ENCODE measurements at regions not wholly inside any gene's neighbourhood (a gene's known extent, or its start where the extent isn't known, plus 50 kb on each side); places are given as distances from the start of the nearest gene placed in this dataset.

DNA sequence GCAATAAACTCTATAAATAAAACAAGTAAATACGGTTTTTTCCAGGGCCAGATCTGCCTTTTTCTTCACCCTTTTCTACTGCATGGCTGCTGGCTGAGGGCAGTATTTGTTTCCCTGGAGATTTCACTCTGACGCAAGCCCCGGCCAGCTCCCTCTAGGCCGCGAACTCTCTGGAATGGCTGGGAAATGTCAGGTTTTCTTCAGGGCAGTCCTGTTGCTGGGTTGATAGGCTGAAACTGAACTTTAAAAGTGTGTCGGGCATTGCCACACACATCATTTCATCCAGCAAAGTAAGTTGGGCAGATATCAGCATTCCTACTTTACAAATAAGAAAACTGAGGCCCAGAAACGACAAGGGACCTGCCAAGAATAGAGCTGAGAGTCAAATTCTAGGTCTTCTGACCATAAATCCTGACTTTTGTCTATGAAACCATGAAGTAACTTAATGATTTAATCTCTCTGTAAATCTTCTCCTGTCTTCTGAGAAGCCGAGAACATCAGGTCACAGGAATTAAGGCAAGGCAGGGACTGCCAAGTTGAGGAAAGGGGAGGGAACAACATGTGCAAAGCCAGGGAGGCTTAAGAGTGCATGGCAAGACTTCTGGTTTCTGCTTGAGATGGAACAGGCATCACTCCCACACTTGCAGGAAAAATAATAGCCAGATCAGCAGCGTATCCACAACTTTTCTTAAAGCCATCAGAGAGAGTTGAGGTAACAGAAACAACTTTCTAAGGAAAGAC is 205.0 kb upstream of the CCDC196 start:
- H3K27ac Mint-ChIP-seq, result no peak overlapping the region
- H3K4me3 Mint-ChIP-seq, result no peak overlapping the region
- Histone ChIP-seq H3K27ac (ENCODE audit: low read depth, low read length) (no peak overlapping the region), H3K27me3 (ENCODE audit: insufficient read depth, low read length) (no peaks in the 10 kb centered on the region), H3K36me3 (ENCODE audit: insufficient read depth, low read length) (no peaks in the 10 kb centered on the region), H3K9me3 (ENCODE audit: control insufficient read depth in 1 of 2, low read length in 2 of 2) (no peaks in the 10 kb centered on the region), H3K4me3 (ENCODE audit: low read length in 2 of 2) (no peak overlapping the region), H3K4me1 (ENCODE audit: insufficient read depth, low read length) (no peaks in the 10 kb centered on the region)
- POLR2A ChIA-PET (ENCODE audit: partially characterized antibody), result no interaction called here
- no peak for DNase-seq
- CTCF ChIA-PET (ENCODE audit: partially characterized antibody), result no interaction called here
- H3K27me3 Mint-ChIP-seq, result no peaks in the 10 kb centered on the region
- intact Hi-C loops (cut with micrococcal nuclease), result no loop called here
- peaks cover 2 to 18% (median 11%) of the 10 kb centered on the region in 8 donors for H3K9me3 Mint-ChIP-seq
- H3K36me3 Mint-ChIP-seq, result peaks cover 0 to 19% of the 10 kb centered on the region in 2 donors
- H3K4me1 Mint-ChIP-seq, result no peaks in the 10 kb centered on the region

- no peaks in the 10 kb centered on the region for H3K27me3 ChIP-seq (ENCODE audit: insufficient read depth, low read length)
- CTCF ChIA-PET (ENCODE audit: partially characterized antibody), result no interaction called here
- Mint-ChIP-seq H3K4me1 (no peaks in the 10 kb centered on the region), H3K36me3 (peaks cover 0 to 9% of the 10 kb centered on the region in 2 donors), H3K9me3 (peaks cover 2 to 20% (median 4%) of the 10 kb centered on the region in 8 donors), H3K4me3 (no peak overlapping the region), H3K27ac (no peak overlapping the region), H3K27me3 (no peaks in the 10 kb centered on the region)
- H3K36me3 ChIP-seq (ENCODE audit: insufficient read depth, low read length), result no peaks in the 10 kb centered on the region
- DNase-seq, result no peak
- H3K9me3 ChIP-seq (ENCODE audit: control insufficient read depth in 1 of 2, low read length in 2 of 2), result no peaks in the 10 kb centered on the region
- no peak overlapping the region for H3K27ac ChIP-seq (ENCODE audit: low read depth, low read length)
- H3K4me1 ChIP-seq (ENCODE audit: insufficient read depth, low read length), result no peaks in the 10 kb centered on the region
- POLR2A ChIA-PET (ENCODE audit: partially characterized antibody), result no interaction called here
- intact Hi-C loops (cut with micrococcal nuclease), result no loop called here
- H3K4me3 ChIP-seq (ENCODE audit: low read length in 2 of 2), result no peak overlapping the region
Observed at GRCh38 chr14:66284346-66284745, 201.8 kb upstream of the CCDC196 start.

DNA sequence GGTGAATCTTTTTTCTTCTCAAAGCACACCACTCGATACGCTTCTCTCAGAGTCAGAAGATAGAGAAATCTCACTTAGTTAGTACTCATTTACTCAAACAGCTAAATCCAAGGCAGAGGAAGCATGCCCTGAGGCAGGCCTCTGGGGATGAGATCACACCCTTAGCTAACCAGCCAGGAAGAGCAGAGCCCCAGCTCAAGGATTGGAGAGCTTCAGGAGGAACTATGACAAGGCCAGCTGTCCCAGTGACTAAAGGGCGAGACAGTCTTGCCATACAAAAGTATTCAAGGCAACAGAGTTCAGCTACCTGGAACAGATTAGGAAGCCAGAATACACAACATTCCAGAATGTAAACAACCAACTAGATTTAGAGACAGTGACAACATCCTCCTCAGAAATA is 197.7 kb upstream of the CCDC196 start:
- peaks cover 0 to 5% of the 10 kb centered on the region in 2 donors for H3K36me3 Mint-ChIP-seq
- no peaks in the 10 kb centered on the region for H3K9me3 ChIP-seq (ENCODE audit: control insufficient read depth in 1 of 2, low read length in 2 of 2)
- intact Hi-C loops (cut with micrococcal nuclease), result no loop called here

DNA sequence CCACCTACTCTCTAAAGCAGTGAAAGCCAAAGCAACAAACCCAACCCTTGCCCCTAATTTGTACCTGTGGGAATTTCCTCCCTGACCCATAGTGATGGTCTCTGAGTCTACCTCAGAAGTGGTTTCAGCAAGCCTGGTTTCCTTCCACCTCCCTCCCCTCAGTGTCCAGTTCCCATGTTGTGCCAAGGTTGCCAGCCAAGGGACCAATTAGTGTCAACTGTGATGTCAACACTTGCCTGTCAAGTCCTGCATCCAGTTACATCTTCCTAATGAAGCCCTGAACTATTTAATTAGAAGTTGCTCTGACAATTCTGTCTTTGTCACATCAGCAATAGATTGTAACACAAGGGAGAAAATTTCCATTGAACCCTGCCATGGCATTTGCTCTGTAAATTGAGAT is 194.4 kb upstream of the CCDC196 start:
- Histone ChIP-seq H3K9me3 (ENCODE audit: control insufficient read depth in 1 of 2, low read length in 2 of 2) (no peaks in the 10 kb centered on the region), H3K27ac (ENCODE audit: low read depth, low read length) (no peak overlapping the region), H3K27me3 (ENCODE audit: insufficient read depth, low read length) (no peaks in the 10 kb centered on the region), H3K36me3 (ENCODE audit: insufficient read depth, low read length) (no peaks in the 10 kb centered on the region), H3K4me3 (ENCODE audit: low read length in 2 of 2) (no peak overlapping the region), H3K4me1 (ENCODE audit: insufficient read depth, low read length) (no peaks in the 10 kb centered on the region)
- intact Hi-C loops (cut with micrococcal nuclease), result no loop called here
- peaks cover 0 to 5% (median 2%) of the 10 kb centered on the region in 4 donors for H3K4me1 Mint-ChIP-seq
- no peak for DNase-seq
- peaks cover 0 to 10% of the 10 kb centered on the region in 2 donors for H3K36me3 Mint-ChIP-seq
- no peak overlapping the region for H3K27ac Mint-ChIP-seq
- CTCF ChIA-PET (ENCODE audit: partially characterized antibody), result no interaction called here
- POLR2A ChIA-PET (ENCODE audit: partially characterized antibody), result no interaction called here
- peaks cover 0 to 2% of the 10 kb centered on the region in 2 donors for H3K27me3 Mint-ChIP-seq
- peaks cover 0 to 10% (median 3%) of the 10 kb centered on the region in 8 donors for H3K9me3 Mint-ChIP-seq
- H3K4me3 Mint-ChIP-seq, result no peak overlapping the region

More for the DNA sequence above, 197.7 kb upstream of the CCDC196 start:
- ChIA-PET CTCF (ENCODE audit: partially characterized antibody) (no interaction called here), POLR2A (ENCODE audit: partially characterized antibody) (no interaction called here)
- Histone ChIP-seq H3K36me3 (ENCODE audit: insufficient read depth, low read length) (no peaks in the 10 kb centered on the region), H3K4me3 (ENCODE audit: low read length in 2 of 2) (no peak overlapping the region), H3K27ac (ENCODE audit: low read depth, low read length) (no peak overlapping the region), H3K4me1 (ENCODE audit: insufficient read depth, low read length) (no peaks in the 10 kb centered on the region), H3K27me3 (ENCODE audit: insufficient read depth, low read length) (no peaks in the 10 kb centered on the region)
- H3K9me3 Mint-ChIP-seq, result peaks cover 0 to 10% (median under 1%) of the 10 kb centered on the region in 8 donors
- no peak overlapping the region for H3K27ac Mint-ChIP-seq
- peaks cover 0 to 2% of the 10 kb centered on the region in 2 donors for H3K27me3 Mint-ChIP-seq
- H3K4me1 Mint-ChIP-seq, result peaks cover 0 to under 1% (median 0%) of the 10 kb centered on the region in 4 donors
- H3K4me3 Mint-ChIP-seq, result no peak overlapping the region
- DNase-seq, result no peak

DNA sequence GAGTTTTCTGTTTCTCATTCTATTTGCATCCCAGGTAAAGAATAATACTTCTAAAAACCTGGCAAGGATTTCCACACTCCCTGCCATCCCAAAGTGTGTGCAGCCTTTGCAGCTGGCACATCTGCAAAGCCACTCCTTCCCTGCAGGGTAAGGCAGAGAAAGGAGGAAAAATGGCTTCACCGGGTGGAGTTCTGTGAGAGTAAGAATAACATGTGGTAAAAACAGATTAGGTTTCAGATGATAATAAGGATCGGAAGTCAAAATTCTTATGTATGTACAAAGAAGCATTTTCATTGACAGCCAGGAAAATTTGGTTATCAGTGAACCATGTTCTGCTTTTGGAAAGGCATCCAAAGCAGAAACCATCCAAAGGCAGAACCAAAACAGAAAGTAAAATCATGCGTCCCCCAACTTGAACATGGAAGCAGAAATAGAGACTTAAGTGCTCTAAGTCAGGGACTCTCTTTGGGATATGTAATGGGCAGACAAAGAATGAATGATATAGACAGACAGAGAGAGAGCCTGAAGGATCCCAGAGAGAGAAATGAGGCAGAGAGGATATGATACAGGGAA is 192.6 kb upstream of the CCDC196 start:
- no peak for DNase-seq
- intact Hi-C loops (cut with micrococcal nuclease), result no loop called here
- no peak overlapping the region for H3K4me3 Mint-ChIP-seq
- H3K4me1 Mint-ChIP-seq, result peaks cover 0 to 5% (median 2%) of the 10 kb centered on the region in 4 donors
- no peak overlapping the region for H3K27ac ChIP-seq (ENCODE audit: low read depth, low read length)
- H3K4me1 ChIP-seq (ENCODE audit: insufficient read depth, low read length), result no peaks in the 10 kb centered on the region
- ChIA-PET CTCF (ENCODE audit: partially characterized antibody) (no interaction called here), POLR2A (ENCODE audit: partially characterized antibody) (no interaction called here)
- H3K36me3 ChIP-seq (ENCODE audit: insufficient read depth, low read length), result no peaks in the 10 kb centered on the region
- H3K9me3 ChIP-seq (ENCODE audit: control insufficient read depth in 1 of 2, low read length in 2 of 2), result no peaks in the 10 kb centered on the region
- H3K36me3 Mint-ChIP-seq, result peaks cover 0 to 15% of the 10 kb centered on the region in 2 donors
- H3K27me3 Mint-ChIP-seq, result peaks cover 0 to 2% of the 10 kb centered on the region in 2 donors
- H3K4me3 ChIP-seq (ENCODE audit: low read length in 2 of 2), result no peak overlapping the region
- peaks cover 0 to 16% (median 6%) of the 10 kb centered on the region in 8 donors for H3K9me3 Mint-ChIP-seq
- no peak overlapping the region for H3K27ac Mint-ChIP-seq
- H3K27me3 ChIP-seq (ENCODE audit: insufficient read depth, low read length), result no peaks in the 10 kb centered on the region

DNA sequence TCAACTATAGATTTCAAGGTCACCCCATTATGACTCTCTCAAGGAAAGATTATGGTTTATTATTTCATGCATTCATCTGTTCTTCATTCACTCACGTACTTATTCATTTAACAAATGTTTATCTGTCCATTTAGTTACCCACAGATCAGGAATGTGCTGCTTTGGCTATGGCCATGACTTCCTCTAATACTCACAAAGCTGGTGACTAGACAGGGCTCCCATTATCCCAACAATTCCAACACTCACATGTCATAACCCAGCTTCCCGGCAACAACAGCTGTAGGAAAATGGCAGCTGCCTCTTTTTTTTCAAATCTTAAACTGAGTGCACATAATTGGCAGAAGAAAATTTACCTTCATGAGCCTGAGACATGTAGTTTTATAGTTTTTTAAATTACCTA is 190.8 kb upstream of the CCDC196 start:
- no peak for DNase-seq
- no peaks in the 10 kb centered on the region for H3K9me3 ChIP-seq (ENCODE audit: control insufficient read depth in 1 of 2, low read length in 2 of 2)
- no peaks in the 10 kb centered on the region for H3K4me1 ChIP-seq (ENCODE audit: insufficient read depth, low read length)
- no peak overlapping the region for H3K27ac Mint-ChIP-seq
- H3K4me3 ChIP-seq (ENCODE audit: low read length in 2 of 2), result no peak overlapping the region
- peaks cover 0 to 5% (median 2%) of the 10 kb centered on the region in 4 donors for H3K4me1 Mint-ChIP-seq
- H3K36me3 Mint-ChIP-seq, result peaks cover 0 to 19% of the 10 kb centered on the region in 2 donors
- H3K36me3 ChIP-seq (ENCODE audit: insufficient read depth, low read length), result no peaks in the 10 kb centered on the region
- H3K4me3 Mint-ChIP-seq, result no peak overlapping the region
- POLR2A ChIA-PET (ENCODE audit: partially characterized antibody), result no interaction called here
- H3K9me3 Mint-ChIP-seq, result peaks cover 0 to 22% (median 11%) of the 10 kb centered on the region in 8 donors
- intact Hi-C loops (cut with micrococcal nuclease), result no loop called here
- no peaks in the 10 kb centered on the region for H3K27me3 ChIP-seq (ENCODE audit: insufficient read depth, low read length)
- peaks cover 0 to 2% of the 10 kb centered on the region in 2 donors for H3K27me3 Mint-ChIP-seq
- H3K27ac ChIP-seq (ENCODE audit: low read depth, low read length), result no peak overlapping the region
- CTCF ChIA-PET (ENCODE audit: partially characterized antibody), result no interaction called here

GRCh38 chr14:66300886-66301285 is 185.3 kb upstream of the CCDC196 start:
- no peaks in the 10 kb centered on the region for H3K27me3 ChIP-seq (ENCODE audit: insufficient read depth, low read length)
- H3K4me3 Mint-ChIP-seq, result no peak overlapping the region
- intact Hi-C loops (cut with micrococcal nuclease), result no loop called here
- DNase-seq, result no peak
- no peaks in the 10 kb centered on the region for H3K4me1 Mint-ChIP-seq
- no peaks in the 10 kb centered on the region for H3K27me3 Mint-ChIP-seq
- H3K27ac Mint-ChIP-seq, result no peak overlapping the region
- H3K36me3 ChIP-seq (ENCODE audit: insufficient read depth, low read length), result no peaks in the 10 kb centered on the region
- peaks cover 2 to 12% of the 10 kb centered on the region in 2 donors for H3K36me3 Mint-ChIP-seq
- H3K4me3 ChIP-seq (ENCODE audit: low read length in 2 of 2), result no peak overlapping the region
- ChIA-PET POLR2A (ENCODE audit: partially characterized antibody) (no interaction called here), CTCF (ENCODE audit: partially characterized antibody) (no interaction called here)
- no peaks in the 10 kb centered on the region for H3K4me1 ChIP-seq (ENCODE audit: insufficient read depth, low read length)
- H3K9me3 Mint-ChIP-seq, result peaks cover 0 to 45% (median 17%) of the 10 kb centered on the region in 8 donors
- H3K27ac ChIP-seq (ENCODE audit: low read depth, low read length), result no peak overlapping the region
- no peaks in the 10 kb centered on the region for H3K9me3 ChIP-seq (ENCODE audit: control insufficient read depth in 1 of 2, low read length in 2 of 2)

Data from CD4-positive, alpha-beta memory T cell (primary cell).